ENCODE measurements at regions not wholly inside any gene's neighbourhood (a gene's known extent, or its start where the extent isn't known, plus 50 kb on each side); places are given as distances from the start of the nearest gene placed in this dataset.

GRCh38 chr1:57475366-57475765 lies 51.5 kb upstream of the DAB1 start:
- Histone ChIP-seq H3K4me1 (replicated peaks; ENCODE audit: insufficient read depth) (no peaks in the 10 kb centered on the region), H3K4me3 (no peak overlapping the region), H3K79me2 (ENCODE audit: low read depth) (no peaks in the 10 kb centered on the region), H3K27me3 (ENCODE audit: insufficient read depth, low read depth) (peaks cover 32% of the 10 kb centered on the region), H4K20me1 (ENCODE audit: insufficient read depth) (no peaks in the 10 kb centered on the region), H3K9me2 (ENCODE audit: insufficient read depth) (no peaks in the 10 kb centered on the region), H3K9me3 (ENCODE audit: insufficient read depth, low read depth) (no peaks in the 10 kb centered on the region), H2AFZ (no peak overlapping the region), H3F3A (ENCODE audit: insufficient read depth, low read depth) (no peaks in the 10 kb centered on the region), H3K27ac (no peak overlapping the region), H3K36me3 (ENCODE audit: low read depth) (no peaks in the 10 kb centered on the region), H3K4me2 (no peak overlapping the region)
- TF ChIP-seq CTCF (conservative IDR thresholded peaks at IDR 0.05) (no peak), EZH2 (IDR thresholded peaks at IDR 0.05; ENCODE audit: low read depth) (no peak)
- POLR2A ChIA-PET (ENCODE audit: unreplicated experiment), result no interaction called here
- BruUV-seq (replicated peaks), result no TSS peak
- CTCF ChIA-PET, result no interaction called here
- intact Hi-C loops (cut with micrococcal nuclease; ENCODE audit: unreplicated experiment), result no loop called here
- no peak for DNase-seq

- H3K4me3 ChIP-seq, result no peak overlapping the region
- ChIA-PET POLR2A (ENCODE audit: unreplicated experiment) (no interaction called here), CTCF (no interaction called here)
- no peak overlapping the region for H2AFZ ChIP-seq
- no peak overlapping the region for H3K27ac ChIP-seq
- no peaks in the 10 kb centered on the region for H3F3A ChIP-seq (ENCODE audit: insufficient read depth, low read depth)
- no peaks in the 10 kb centered on the region for H3K9me2 ChIP-seq (ENCODE audit: insufficient read depth)
- BruUV-seq (replicated peaks), result no TSS peak
- no peaks in the 10 kb centered on the region for H3K36me3 ChIP-seq (ENCODE audit: low read depth)
- no peak overlapping the region for H3K4me2 ChIP-seq
- TF ChIP-seq CTCF (conservative IDR thresholded peaks at IDR 0.05), result no peak
- no peak for TF ChIP-seq EZH2 (IDR thresholded peaks at IDR 0.05; ENCODE audit: low read depth)
- H3K79me2 ChIP-seq (ENCODE audit: low read depth), result no peaks in the 10 kb centered on the region
- intact Hi-C loops (cut with micrococcal nuclease; ENCODE audit: unreplicated experiment), result no loop called here
- no peaks in the 10 kb centered on the region for H4K20me1 ChIP-seq (ENCODE audit: insufficient read depth)
- peaks cover 32% of the 10 kb centered on the region for H3K27me3 ChIP-seq (ENCODE audit: insufficient read depth, low read depth)
- no peaks in the 10 kb centered on the region for H3K4me1 ChIP-seq (replicated peaks; ENCODE audit: insufficient read depth)
- no peaks in the 10 kb centered on the region for H3K9me3 ChIP-seq (ENCODE audit: insufficient read depth, low read depth)
- no peak for DNase-seq
Measured at GRCh38 chr1:57474137-57474750, 50.4 kb upstream of the DAB1 start.

Data from PC-9 (cell line).